HG02852 (cell line): ENCODE measurements at regions not wholly inside any gene's neighbourhood (a gene's known extent, or its start where the extent isn't known, plus 50 kb on each side); places are given as distances from the start of the nearest gene placed in this dataset.

Experiments used
- ATAC-seq: cut with Tn5 transposase; IDR thresholded peaks from one replicate; pipeline ENCODE4 v1.9.1; 2021; ENCODE audit warnings: mild to moderate bottlenecking, moderate library complexity; ENCODE audit not compliant: unreplicated experiment

GRCh38 chr6:138692058-138692977 is 81.3 kb upstream of the CCDC28A start:
- peak; percentile 66 for ATAC-seq

- ATAC-seq, result peak; percentile 49
These were observed 80.3 kb upstream of the CCDC28A start for GRCh38 chr6:138692978-138693909.

- no peak for ATAC-seq
These were observed 78.4 kb upstream of the CCDC28A start for GRCh38 chr6:138695193-138695592.

- ATAC-seq, result no peak
These were observed 59.1 kb upstream of the CCDC28A start for GRCh38 chr6:138714493-138714892.

DNA sequence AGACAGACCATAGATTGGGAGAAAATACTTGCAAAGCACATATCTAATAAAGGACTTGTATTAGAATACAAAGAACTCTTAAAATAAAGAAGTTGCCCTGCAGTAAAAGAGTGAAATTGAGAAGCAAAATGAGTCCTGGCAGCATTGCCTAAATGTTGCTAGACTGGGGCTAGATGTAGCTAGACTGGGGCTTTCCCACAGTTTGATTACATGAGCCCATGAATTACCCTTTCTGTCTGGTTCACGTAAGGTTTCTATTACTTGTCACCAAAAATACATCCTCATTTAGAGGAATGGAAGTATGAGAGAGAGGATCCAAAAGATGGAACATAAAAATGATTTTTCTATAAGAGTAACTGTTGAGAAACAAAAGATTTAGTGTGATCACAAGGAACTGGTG is 57.6 kb upstream of the CCDC28A start:
- ATAC-seq, result no peak

DNA sequence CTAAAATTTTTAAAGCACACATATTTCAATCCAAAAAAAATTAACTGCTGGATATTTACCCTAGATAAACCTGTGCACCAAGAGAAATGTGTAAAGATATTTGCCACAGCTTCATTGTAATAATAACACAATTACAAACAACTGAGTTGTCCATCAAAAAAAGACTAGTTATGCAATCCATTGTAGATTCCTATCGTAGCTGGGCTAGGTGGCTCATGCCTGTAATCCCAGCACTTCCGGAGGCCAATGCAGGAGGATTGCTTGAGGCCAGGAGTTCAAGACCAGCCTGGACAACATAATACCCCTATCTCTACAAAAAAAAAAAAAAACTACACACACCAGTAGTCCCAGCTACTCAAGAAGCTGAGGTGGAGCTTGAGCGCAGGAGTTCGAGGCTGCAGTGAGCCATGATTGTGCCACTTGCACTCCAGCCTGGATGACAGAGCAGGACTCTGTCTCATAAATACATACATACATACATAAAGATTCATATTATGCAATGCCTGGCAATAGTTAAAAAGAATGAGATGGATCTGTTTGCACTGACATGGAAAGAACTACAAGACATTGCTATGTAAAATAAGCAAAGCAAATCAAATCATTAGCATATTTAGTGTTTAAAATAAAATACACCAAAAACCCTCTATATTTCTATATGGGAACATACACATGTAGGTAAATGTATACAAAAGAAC is 56.5 kb upstream of the CCDC28A start:
- no peak for ATAC-seq

GRCh38 chr6:138719011-138719635 is 54.4 kb upstream of the CCDC28A start:
- ATAC-seq, result no peak

GRCh38 chr6:138719744-138720143 is 53.8 kb upstream of the CCDC28A start:
- ATAC-seq, result no peak

- no peak for ATAC-seq
These were observed 50.9 kb upstream of the CCDC28A start for GRCh38 chr6:138722425-138723371.
